Kidney epithelial cell (primary cell): ENCODE measurements at regions not wholly inside any gene's neighbourhood (a gene's known extent, or its start where the extent isn't known, plus 50 kb on each side); places are given as distances from the start of the nearest gene placed in this dataset.

Experiments used
- DNase-seq: peaks from one replicate; pipeline ENCODE4 v3.0.0-alpha.2; 2010; ENCODE audit warnings: low read depth
- H3K27me3 ChIP-seq: 2 replicates; pipeline ENCODE4 v1.6.0; 2011; ENCODE audit warnings: low read length; ENCODE audit not compliant: control insufficient read depth, insufficient read depth
- H3K36me3 ChIP-seq: 2 replicates; pipeline ENCODE4 v1.5.1; 2011; ENCODE audit warnings: low read length; ENCODE audit not compliant: control insufficient read depth, insufficient read depth
- H3K4me3 ChIP-seq: 2 replicates; pipeline ENCODE4 v1.5.1; 2011; ENCODE audit warnings: low read depth, mild to moderate bottlenecking, control low read depth, low read length
- CTCF ChIP-seq: IDR thresholded peaks from 2 replicates; pipeline ENCODE4 v1.5.1; 2011; ENCODE audit warnings: mild to moderate bottlenecking, moderate library complexity, low read length, control low read depth, inconsistent platforms; ENCODE audit not compliant: insufficient read depth, poor library complexity, severe bottlenecking

- no peak for DNase-seq
- Histone ChIP-seq H3K4me3 (no peak overlapping the region), H3K36me3 (no peaks in the 10 kb centered on the region), H3K27me3 (peaks cover 3% of the 10 kb centered on the region)
- TF ChIP-seq CTCF = no peak
Measured at GRCh38 chr5:133792655-133793054, 175.8 kb downstream of the C5orf15 start.

- no peaks in the 10 kb centered on the region for H3K36me3 ChIP-seq
- TF ChIP-seq CTCF = no peak
- no peak overlapping the region for H3K4me3 ChIP-seq
- DNase-seq = no peak
- peaks cover 3% of the 10 kb centered on the region for H3K27me3 ChIP-seq
Measured at GRCh38 chr5:133792024-133792423, 176.4 kb downstream of the C5orf15 start.

GRCh38 chr5:133790898-133791297, 177.5 kb downstream of the C5orf15 start:
- peaks cover 3% of the 10 kb centered on the region for H3K27me3 ChIP-seq
- no peaks in the 10 kb centered on the region for H3K36me3 ChIP-seq
- H3K4me3 ChIP-seq = no peak overlapping the region
- no peak for DNase-seq
- TF ChIP-seq CTCF = no peak

- no peak for DNase-seq
- Histone ChIP-seq H3K4me3 (no peak overlapping the region), H3K27me3 (peaks cover under 1% of the 10 kb centered on the region), H3K36me3 (no peaks in the 10 kb centered on the region)
- TF ChIP-seq CTCF = no peak
Measured at GRCh38 chr5:133789428-133789827, 177.1 kb upstream of the FSTL4 start.

GRCh38 chr5:133788121-133788520, 175.8 kb upstream of the FSTL4 start:
- H3K27me3 ChIP-seq = no peaks in the 10 kb centered on the region
- H3K36me3 ChIP-seq = no peaks in the 10 kb centered on the region
- TF ChIP-seq CTCF = no peak
- H3K4me3 ChIP-seq = no peak overlapping the region
- no peak for DNase-seq

GRCh38 chr5:133786420-133786819, 174.1 kb upstream of the FSTL4 start:
- H3K4me3 ChIP-seq = no peak overlapping the region
- H3K36me3 ChIP-seq = no peaks in the 10 kb centered on the region
- no peaks in the 10 kb centered on the region for H3K27me3 ChIP-seq
- TF ChIP-seq CTCF = no peak
- DNase-seq = no peak
